BJ (cell line): ENCODE measurements at regions not wholly inside any gene's neighbourhood (a gene's known extent, or its start where the extent isn't known, plus 50 kb on each side); places are given as distances from the start of the nearest gene placed in this dataset.

Experiments
- CTCF ChIA-PET: fragments of 350-600 bp; formaldehyde crosslinking; extraction: SDS; loops from one replicate; lab custom pipeline; 2021; ENCODE audit warnings: antibody characterized with exemption, inconsistent platforms; lab: Yijun Ruan, JAX
- POLR2A ChIA-PET: fragments of 300-600 bp; sonication (Branson Sonifier 250); formaldehyde crosslinking; extraction: SDS; loops from one replicate; lab custom pipeline; 2021; ENCODE audit warnings: antibody characterized with exemption; lab: Charles Lee
- DNase-seq: peaks from one replicate; pipeline ENCODE4 v3.0.0-alpha.2; 2011; ENCODE audit warnings: low read depth
- H3K27me3 ChIP-seq: 2 replicates; pipeline ENCODE4 v1.6.0; 2011; ENCODE audit warnings: low read length; ENCODE audit not compliant: control insufficient read depth, insufficient read depth
- H3K36me3 ChIP-seq: 2 replicates; pipeline ENCODE4 v1.5.1; 2011; ENCODE audit warnings: low read length; ENCODE audit not compliant: control insufficient read depth, insufficient read depth
- H3K4me3 ChIP-seq: 2 replicates; pipeline ENCODE4 v1.5.1; 2011; ENCODE audit warnings: low read depth, mild to moderate bottlenecking, control low read depth, low read length
- CTCF ChIP-seq: IDR thresholded peaks from 2 replicates; pipeline ENCODE4 v1.5.1; 2011; ENCODE audit warnings: low read depth, mild to moderate bottlenecking, control low read depth, inconsistent platforms, low read length, moderate library complexity; ENCODE audit not compliant: insufficient read depth

GRCh38 chr16:86979061-86979460 lies 338.1 kb downstream of the C16orf95 start:
- no peak overlapping the region for H3K4me3 ChIP-seq
- POLR2A ChIA-PET: no interaction called here
- CTCF ChIA-PET: no interaction called here
- no peaks in the 10 kb centered on the region for H3K36me3 ChIP-seq
- DNase-seq: no peak
- no peak for TF ChIP-seq CTCF
- peaks cover 2% of the 10 kb centered on the region; the same call in 1 of the 2 replicates for H3K27me3 ChIP-seq

DNA sequence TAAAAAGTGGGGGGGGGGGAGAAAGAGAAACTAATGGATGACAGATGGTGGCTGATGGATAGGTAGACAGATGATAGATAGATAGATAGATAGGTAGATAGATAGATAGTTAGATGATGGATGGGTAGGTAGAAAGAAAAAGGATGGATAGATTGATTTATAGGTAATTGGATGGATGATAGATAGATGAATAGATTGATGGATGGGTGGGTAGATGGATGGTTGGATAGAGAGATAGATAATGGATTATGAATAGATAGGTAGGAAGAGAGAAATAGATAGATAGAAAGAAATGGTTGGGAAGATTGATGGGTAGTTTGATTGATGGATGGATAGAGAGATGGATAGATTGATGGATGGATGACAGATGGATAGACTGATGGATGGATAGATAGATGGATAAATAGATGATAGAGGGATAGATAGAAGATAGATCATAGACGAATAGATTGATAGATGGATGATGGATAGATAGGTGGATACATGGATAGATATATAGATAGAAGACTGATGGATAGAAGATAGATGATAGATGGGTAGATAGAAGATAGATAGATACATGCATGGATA lies 337.1 kb downstream of the C16orf95 start:
- ChIA-PET CTCF (interaction anchor here (0.7 kb wide), 1 partner anchor 299 kb away, joined by 3 read pairs; no protein-coding TSS in a partner anchor), POLR2A (no interaction called here)
- H3K4me3 ChIP-seq: no peak overlapping the region
- peaks cover 2% of the 10 kb centered on the region; the same call in 1 of the 2 replicates for H3K27me3 ChIP-seq
- no peak for TF ChIP-seq CTCF
- H3K36me3 ChIP-seq: no peaks in the 10 kb centered on the region
- no peak for DNase-seq

GRCh38 chr16:86980644-86981043 lies 336.5 kb downstream of the C16orf95 start:
- DNase-seq: no peak
- CTCF ChIA-PET: no interaction called here

DNA sequence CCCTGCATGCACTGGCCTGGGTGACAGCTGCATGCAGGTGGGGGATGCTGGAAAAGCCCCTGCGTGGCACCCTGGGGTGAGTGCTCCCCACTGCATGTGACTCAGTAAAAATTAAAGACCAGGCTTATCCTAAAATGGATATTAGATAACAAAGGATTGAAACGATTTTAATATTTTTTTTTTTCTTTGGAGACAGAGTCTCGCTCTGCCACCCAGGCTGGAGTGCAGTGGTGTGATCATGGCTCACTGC lies 334.9 kb downstream of the C16orf95 start:
- ChIA-PET CTCF (interaction anchor here (0.6 kb wide), 1 partner anchor 398 kb away, joined by 4 read pairs; no protein-coding TSS in a partner anchor), POLR2A (no interaction called here)
- no peak for TF ChIP-seq CTCF
- no peaks in the 10 kb centered on the region for H3K36me3 ChIP-seq
- H3K4me3 ChIP-seq: no peak overlapping the region
- no peak for DNase-seq
- peaks cover 2% of the 10 kb centered on the region; the same call in 1 of the 2 replicates for H3K27me3 ChIP-seq

More at GRCh38 chr16:86980644-86981043, 336.5 kb downstream of the C16orf95 start:
- H3K36me3 ChIP-seq: no peaks in the 10 kb centered on the region
- no peak for TF ChIP-seq CTCF
- peaks cover 2% of the 10 kb centered on the region; the same call in 1 of the 2 replicates for H3K27me3 ChIP-seq
- POLR2A ChIA-PET: no interaction called here
- no peak overlapping the region for H3K4me3 ChIP-seq

GRCh38 chr16:86982912-86983311 lies 334.3 kb downstream of the C16orf95 start:
- ChIA-PET CTCF (no interaction called here), POLR2A (no interaction called here)
- Histone ChIP-seq H3K36me3 (no peaks in the 10 kb centered on the region), H3K27me3 (peaks cover 2% of the 10 kb centered on the region), H3K4me3 (no peak overlapping the region)
- no peak for DNase-seq
- no peak for TF ChIP-seq CTCF
